Epidermal melanocyte (primary cell): ENCODE measurements at regions not wholly inside any gene's neighbourhood (a gene's known extent, or its start where the extent isn't known, plus 50 kb on each side); places are given as distances from the start of the nearest gene placed in this dataset.
"Not testable (repeated sequence)": the region's sequence is repeated elsewhere in the genome, so short reads cannot be mapped to it uniquely, and the experiment has no call there.

Experiments used
- DNase-seq: peaks from one replicate; pipeline ENCODE4 v3.0.0; 2011; ENCODE audit warnings: low spot score; ENCODE audit not compliant: insufficient read length

GRCh38 chr2:134011936-134012586 lies 241.8 kb upstream of the MGAT5 start:
- no peak for DNase-seq

- DNase-seq: no peak
Observed at GRCh38 chr2:134014196-134014960, 239.5 kb upstream of the MGAT5 start.

- no peak for DNase-seq
Observed at GRCh38 chr2:134019871-134020270, 234.0 kb upstream of the MGAT5 start.

GRCh38 chr2:134020608-134021007 lies 233.3 kb upstream of the MGAT5 start:
- no peak for DNase-seq

- no peak for DNase-seq
Observed at GRCh38 chr2:134021830-134022524, 231.9 kb upstream of the MGAT5 start.

GRCh38 chr2:134023854-134024253 lies 230.0 kb upstream of the MGAT5 start:
- no peak for DNase-seq

- DNase-seq: no peak
Observed at GRCh38 chr2:134027980-134028379, 225.9 kb upstream of the MGAT5 start.

- DNase-seq: no peak
Observed at GRCh38 chr2:134029418-134029817, 224.5 kb upstream of the MGAT5 start.

GRCh38 chr2:134031539-134031938 lies 222.3 kb upstream of the MGAT5 start:
- no peak for DNase-seq

GRCh38 chr2:134035605-134036370 lies 218.1 kb upstream of the MGAT5 start:
- no peak for DNase-seq

- no peak for DNase-seq
Observed at GRCh38 chr2:134039912-134040581, 213.8 kb upstream of the MGAT5 start.

- DNase-seq: not testable (repeated sequence)
Observed at GRCh38 chr2:134040626-134041172, 213.2 kb upstream of the MGAT5 start.

GRCh38 chr2:134041877-134042276 lies 212.0 kb upstream of the MGAT5 start:
- no peak for DNase-seq

GRCh38 chr2:134043028-134043427 lies 210.8 kb upstream of the MGAT5 start:
- not testable (repeated sequence) for DNase-seq

GRCh38 chr2:134052173-134052572 lies 201.7 kb upstream of the MGAT5 start:
- DNase-seq: no peak

- DNase-seq: no peak
Observed at GRCh38 chr2:134056173-134056572, 197.7 kb upstream of the MGAT5 start.

GRCh38 chr2:134061066-134061465 lies 192.8 kb upstream of the MGAT5 start:
- DNase-seq: not testable (repeated sequence)

GRCh38 chr2:134062235-134062634 lies 191.6 kb upstream of the MGAT5 start:
- not testable (repeated sequence) for DNase-seq

- DNase-seq: not testable (repeated sequence)
Observed at GRCh38 chr2:134063916-134064315, 190.0 kb upstream of the MGAT5 start.

- DNase-seq: no peak
Observed at GRCh38 chr2:134070281-134070741, 183.6 kb upstream of the MGAT5 start.

GRCh38 chr2:134072341-134072740 lies 181.5 kb upstream of the MGAT5 start:
- no peak for DNase-seq
